A673 (cell line): ENCODE measurements at regions not wholly inside any gene's neighbourhood (a gene's known extent, or its start where the extent isn't known, plus 50 kb on each side); places are given as distances from the start of the nearest gene placed in this dataset.

ENCODE experiments used
- BruUV-seq: library from RNA; stranded (reverse); fragments of 400-500 nt; replicated peaks from 2 replicates; lab custom pipeline; 2021; lab: Mats Ljungman, UMichigan
- CTCF ChIA-PET: fragments of 300-600 bp; sonication (Branson Sonifier 250); formaldehyde crosslinking; loops from one replicate; lab custom pipeline; 2022; ENCODE audit warnings: antibody characterized with exemption; lab: Charles Lee
- POLR2A ChIA-PET: fragments of 300-600 bp; sonication (Branson Sonifier 250); formaldehyde crosslinking; loops from one replicate; lab custom pipeline; 2022; ENCODE audit warnings: antibody characterized with exemption; ENCODE audit not compliant: low non-redundant PET; lab: Charles Lee
- DNase-seq: peaks from one replicate; pipeline ENCODE4 v3.0.0-alpha.2; 2015; ENCODE audit warnings: low spot score
- H3K27ac ChIP-seq: fragments of 200-600 bp; sonication (generic); 2 replicates; pipeline ENCODE4 v1.5.1; 2016; ENCODE audit warnings: mixed run types, low read depth, mild to moderate bottlenecking, mixed read lengths, antibody characterized with exemption, low read length; ENCODE audit not compliant: poor library complexity, severe bottlenecking
- H3K27me3 ChIP-seq: fragments of 200-600 bp; sonication (generic); replicated peaks from 2 replicates; pipeline ENCODE4 v1.6.1; 2017; ENCODE audit warnings: mixed run types, low read depth, mild to moderate bottlenecking, mixed read lengths, antibody characterized with exemption, low read length; ENCODE audit not compliant: insufficient read depth, poor library complexity
- H3K36me3 ChIP-seq: fragments of 200-600 bp; sonication (generic); 2 replicates; pipeline ENCODE4 v1.6.1; 2016; ENCODE audit warnings: mixed run types, mild to moderate bottlenecking, mixed read lengths, antibody characterized with exemption, low read length; ENCODE audit not compliant: insufficient read depth, poor library complexity, severe bottlenecking
- H3K4me1 ChIP-seq: fragments of 200-600 bp; sonication (generic); 2 replicates; pipeline ENCODE4 v1.6.1; 2017; ENCODE audit warnings: mixed run types, mild to moderate bottlenecking, mixed read lengths, antibody characterized with exemption, low read length; ENCODE audit not compliant: insufficient read depth, poor library complexity, severe bottlenecking
- H3K4me3 ChIP-seq: fragments of 200-600 bp; sonication (generic); 2 replicates; pipeline ENCODE4 v1.5.1; 2016; ENCODE audit warnings: low read depth, mixed run types, mild to moderate bottlenecking, mixed read lengths, low read length; ENCODE audit not compliant: poor library complexity, severe bottlenecking
- H3K9me3 ChIP-seq: fragments of 200-600 bp; sonication (generic); 2 replicates; pipeline ENCODE4 v1.6.1; 2016; ENCODE audit warnings: mixed run types, low read depth, mild to moderate bottlenecking, mixed read lengths, antibody characterized with exemption, low read length; ENCODE audit not compliant: poor library complexity, severe bottlenecking
- CTCF ChIP-seq: fragments of 300-800, 200-600 bp; sonication (generic); conservative IDR thresholded peaks from 2 replicates; pipeline ENCODE4 v1.5.1; 2017; ENCODE audit warnings: low read depth, mild to moderate bottlenecking, antibody characterized with exemption, low read length, moderate library complexity, mixed read lengths
- EZH2 ChIP-seq: fragments of 200-600 bp; sonication (generic); IDR thresholded peaks from 2 replicates; pipeline ENCODE4 v1.6.1; 2017; ENCODE audit warnings: borderline replicate concordance, low read depth, mild to moderate bottlenecking, mixed read lengths, antibody characterized with exemption, low read length; ENCODE audit not compliant: poor library complexity, severe bottlenecking
- intact Hi-C: fragments of 100-400 bp; cut with micrococcal nuclease; formaldehyde crosslinking; loops from one replicate; pipeline ENCODE4 v1.10.0; 2022; ENCODE audit not compliant: unreplicated experiment

- CTCF ChIA-PET, result no interaction called here
- TF ChIP-seq CTCF, result no peak
- TF ChIP-seq EZH2, result no peak
- no peak overlapping the region for H3K4me3 ChIP-seq
Observed at GRCh38 chr17:36791942-36792475, 145.3 kb upstream of the LHX1 start.

DNA sequence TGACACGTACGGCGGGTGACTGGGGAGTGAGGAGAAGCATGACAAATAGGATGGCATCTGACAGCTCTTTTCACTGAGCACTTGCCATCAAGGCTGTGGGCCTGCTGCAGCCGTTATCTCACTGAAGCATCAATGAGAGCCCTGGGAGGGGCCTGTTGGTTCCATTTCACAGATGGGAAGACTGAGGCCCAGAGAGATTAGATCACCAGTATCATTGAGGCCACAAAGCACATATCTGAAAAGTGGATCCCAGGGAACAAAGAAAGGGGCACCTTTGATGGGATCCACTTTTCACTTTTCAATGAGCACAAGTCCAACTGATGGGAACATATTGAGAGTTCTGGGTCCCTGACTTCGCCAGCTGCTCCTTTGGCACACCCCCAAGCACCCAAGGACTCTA is 144.4 kb upstream of the LHX1 start:
- no TSS peak for BruUV-seq
- DNase-seq, result no peak
- intact Hi-C loops, result no loop called here
- Histone ChIP-seq H3K9me3 (no peaks in the 10 kb centered on the region), H3K4me1 (no peaks in the 10 kb centered on the region), H3K27ac (no peak overlapping the region), H3K36me3 (no peaks in the 10 kb centered on the region), H3K27me3 (peaks cover 9% of the 10 kb centered on the region), H3K4me3 (no peak overlapping the region)
- ChIA-PET POLR2A (no interaction called here), CTCF (no interaction called here)
- TF ChIP-seq EZH2 (no peak), CTCF (no peak)

More at GRCh38 chr17:36791942-36792475, 145.3 kb upstream of the LHX1 start:
- no TSS peak for BruUV-seq
- H3K27ac ChIP-seq, result no peak overlapping the region
- H3K27me3 ChIP-seq, result peaks cover 9% of the 10 kb centered on the region
- no peaks in the 10 kb centered on the region for H3K36me3 ChIP-seq
- H3K4me1 ChIP-seq, result no peaks in the 10 kb centered on the region
- no peaks in the 10 kb centered on the region for H3K9me3 ChIP-seq
- intact Hi-C loops, result no loop called here
- POLR2A ChIA-PET, result no interaction called here
- DNase-seq, result no peak

GRCh38 chr17:36793976-36794375 is 143.3 kb upstream of the LHX1 start:
- POLR2A ChIA-PET, result no interaction called here
- CTCF ChIA-PET, result no interaction called here
- TF ChIP-seq EZH2 (no peak), CTCF (no peak)

More at GRCh38 chr17:36793976-36794375, 143.3 kb upstream of the LHX1 start:
- Histone ChIP-seq H3K4me1 (no peaks in the 10 kb centered on the region), H3K36me3 (no peaks in the 10 kb centered on the region), H3K4me3 (no peak overlapping the region), H3K9me3 (no peaks in the 10 kb centered on the region), H3K27ac (no peak overlapping the region), H3K27me3 (peaks cover 12% of the 10 kb centered on the region)
- no TSS peak for BruUV-seq
- intact Hi-C loops, result no loop called here
- no peak for DNase-seq
